ENCODE measurements at regions not wholly inside any gene's neighbourhood (a gene's known extent, or its start where the extent isn't known, plus 50 kb on each side); places are given as distances from the start of the nearest gene placed in this dataset.

GRCh38 chr3:22209578-22209977 is 458.6 kb upstream of the ZNF385D start:
- no peaks in the 10 kb centered on the region for H4K20me1 ChIP-seq (ENCODE audit: insufficient read depth, low read length)
- H3F3A ChIP-seq (ENCODE audit: insufficient read depth, low read length) = no peaks in the 10 kb centered on the region
- no peaks in the 10 kb centered on the region for H3K79me2 ChIP-seq (ENCODE audit: insufficient read depth, low read length)
- TF ChIP-seq CTCF (IDR thresholded peaks at IDR 0.05; ENCODE audit: low read length) (no peak), EZH2 (IDR thresholded peaks at IDR 0.05; ENCODE audit: borderline replicate concordance, low read length) (no peak)
- no peaks in the 10 kb centered on the region for H3K9me3 ChIP-seq (ENCODE audit: low read length)
- no peak overlapping the region for H3K9ac ChIP-seq (ENCODE audit: low read length)
- H3K9me2 ChIP-seq (ENCODE audit: low read depth, low read length) = no peaks in the 10 kb centered on the region
- no peak overlapping the region for H2AFZ ChIP-seq (ENCODE audit: low read length)
- no peak overlapping the region for H3K4me3 ChIP-seq (ENCODE audit: low read depth, low read length, poor library complexity, severe bottlenecking)
- H3K27ac ChIP-seq (ENCODE audit: low read depth, low read length, poor library complexity, severe bottlenecking) = no peak overlapping the region
- H3K27me3 ChIP-seq (ENCODE audit: insufficient read depth, low read length) = no peaks in the 10 kb centered on the region
- no peak overlapping the region for H3K4me2 ChIP-seq (ENCODE audit: low read length)
- H3K36me3 ChIP-seq (ENCODE audit: insufficient read depth, low read length) = no peaks in the 10 kb centered on the region
- H3K4me1 ChIP-seq (ENCODE audit: insufficient read depth, low read length, severe bottlenecking) = no peaks in the 10 kb centered on the region

- Histone ChIP-seq H3K4me3 (ENCODE audit: low read depth, low read length, poor library complexity, severe bottlenecking) (no peak overlapping the region), H3K9me3 (ENCODE audit: low read length) (no peaks in the 10 kb centered on the region), H3K36me3 (ENCODE audit: insufficient read depth, low read length) (no peaks in the 10 kb centered on the region), H3K27me3 (ENCODE audit: insufficient read depth, low read length) (no peaks in the 10 kb centered on the region), H3K9ac (ENCODE audit: low read length) (no peak overlapping the region), H4K20me1 (ENCODE audit: insufficient read depth, low read length) (no peaks in the 10 kb centered on the region), H2AFZ (ENCODE audit: low read length) (no peak overlapping the region), H3K4me2 (ENCODE audit: low read length) (no peak overlapping the region), H3K9me2 (ENCODE audit: low read depth, low read length) (no peaks in the 10 kb centered on the region), H3K27ac (ENCODE audit: low read depth, low read length, poor library complexity, severe bottlenecking) (no peak overlapping the region), H3K4me1 (ENCODE audit: insufficient read depth, low read length, severe bottlenecking) (no peaks in the 10 kb centered on the region), H3F3A (ENCODE audit: insufficient read depth, low read length) (no peaks in the 10 kb centered on the region), H3K79me2 (ENCODE audit: insufficient read depth, low read length) (no peaks in the 10 kb centered on the region)
- TF ChIP-seq CTCF (IDR thresholded peaks at IDR 0.05; ENCODE audit: low read length) (no peak), EZH2 (IDR thresholded peaks at IDR 0.05; ENCODE audit: borderline replicate concordance, low read length) (no peak)
Observed at GRCh38 chr3:22210693-22211092, 459.7 kb upstream of the ZNF385D start.

- no peak overlapping the region for H3K27ac ChIP-seq (ENCODE audit: low read depth, low read length, poor library complexity, severe bottlenecking)
- no peak for TF ChIP-seq CTCF (IDR thresholded peaks at IDR 0.05; ENCODE audit: low read length)
- TF ChIP-seq EZH2 (IDR thresholded peaks at IDR 0.05; ENCODE audit: borderline replicate concordance, low read length) = no peak
- H3K9ac ChIP-seq (ENCODE audit: low read length) = no peak overlapping the region
- H2AFZ ChIP-seq (ENCODE audit: low read length) = no peak overlapping the region
- no peaks in the 10 kb centered on the region for H3K9me3 ChIP-seq (ENCODE audit: low read length)
- H3F3A ChIP-seq (ENCODE audit: insufficient read depth, low read length) = no peaks in the 10 kb centered on the region
- H3K27me3 ChIP-seq (ENCODE audit: insufficient read depth, low read length) = no peaks in the 10 kb centered on the region
- no peaks in the 10 kb centered on the region for H3K36me3 ChIP-seq (ENCODE audit: insufficient read depth, low read length)
- no peaks in the 10 kb centered on the region for H3K9me2 ChIP-seq (ENCODE audit: low read depth, low read length)
- no peaks in the 10 kb centered on the region for H4K20me1 ChIP-seq (ENCODE audit: insufficient read depth, low read length)
- no peaks in the 10 kb centered on the region for H3K4me1 ChIP-seq (ENCODE audit: insufficient read depth, low read length, severe bottlenecking)
- no peaks in the 10 kb centered on the region for H3K79me2 ChIP-seq (ENCODE audit: insufficient read depth, low read length)
- H3K4me2 ChIP-seq (ENCODE audit: low read length) = no peak overlapping the region
- H3K4me3 ChIP-seq (ENCODE audit: low read depth, low read length, poor library complexity, severe bottlenecking) = no peak overlapping the region
Observed at GRCh38 chr3:22216601-22217000, 465.6 kb upstream of the ZNF385D start.
